Neural progenitor cell (in vitro differentiated cells): ENCODE measurements at regions not wholly inside any gene's neighbourhood (a gene's known extent, or its start where the extent isn't known, plus 50 kb on each side); places are given as distances from the start of the nearest gene placed in this dataset.

Experiments used
- CTCF ChIP-seq: fragments of 200-600 bp; sonication (generic); IDR thresholded peaks from 2 replicates; pipeline ENCODE4 v1.5.1; 2017; ENCODE audit warnings: antibody characterized with exemption, mild to moderate bottlenecking
- EZH2 ChIP-seq: fragments of 200-600 bp; sonication (generic); IDR thresholded peaks from 2 replicates; pipeline ENCODE4 v1.6.1; 2017; ENCODE audit warnings: antibody characterized with exemption, mild to moderate bottlenecking, moderate library complexity

- TF ChIP-seq CTCF: no peak
- TF ChIP-seq EZH2: no peak
These were observed 71.9 kb upstream of the AMZ2 start for GRCh38 chr17:68175905-68176304.
